ENCODE measurements at regions not wholly inside any gene's neighbourhood (a gene's known extent, or its start where the extent isn't known, plus 50 kb on each side); places are given as distances from the start of the nearest gene placed in this dataset.
A peak's percentile ranks its signal among the peaks of the same experiment; 100 is the strongest.

DNA sequence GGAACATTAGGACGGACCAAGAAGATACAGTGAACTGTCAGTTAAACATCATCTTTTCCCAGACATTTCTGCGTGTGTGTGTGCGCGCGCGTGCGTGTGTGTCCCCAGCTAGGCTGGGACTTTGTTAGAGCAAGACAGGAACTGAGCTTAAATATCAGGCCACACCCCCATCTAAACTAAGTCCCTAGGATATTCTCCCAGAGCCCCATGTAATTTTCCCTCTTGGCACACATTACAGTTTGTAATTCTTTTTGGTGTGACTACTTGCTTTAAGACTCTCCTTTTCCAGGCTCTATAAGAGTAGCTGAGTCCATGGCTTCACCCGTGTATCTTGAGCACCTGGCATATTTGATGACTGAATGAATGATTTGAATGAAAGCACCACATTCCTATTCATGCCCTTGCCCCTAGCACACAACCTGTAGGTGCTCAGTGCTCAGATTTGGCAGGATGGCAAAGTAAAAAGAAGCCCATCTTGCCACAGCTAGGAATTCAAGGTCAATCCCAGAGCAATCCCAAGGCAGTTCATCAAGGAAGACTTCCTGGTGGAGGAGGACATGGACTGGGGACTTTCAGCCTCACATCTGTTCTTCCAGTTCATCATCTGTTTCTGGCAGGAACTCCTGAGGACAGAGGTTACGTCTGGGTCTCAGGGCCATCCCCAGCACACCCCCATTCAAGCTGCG is 69.2 kb downstream of the MRPL14 start:
- Histone ChIP-seq H3K9ac (ENCODE audit: low read depth, low read length, poor library complexity, severe bottlenecking) (no peak overlapping the region), H3K9me2 (replicated peaks; ENCODE audit: low read depth, low read length) (no peaks in the 10 kb centered on the region), H3K4me1 (ENCODE audit: insufficient read depth, low read length, poor library complexity, severe bottlenecking) (peaks cover 21% of the 10 kb centered on the region), H3K79me2 (ENCODE audit: insufficient read depth, low read length) (no peaks in the 10 kb centered on the region), H4K20me1 (ENCODE audit: insufficient read depth, low read length, poor library complexity, severe bottlenecking) (no peaks in the 10 kb centered on the region), H3K4me2 (ENCODE audit: low read depth, low read length, poor library complexity, severe bottlenecking) (peak overlapping the region; percentile 51), H3K27me3 (ENCODE audit: insufficient read depth, low read length, poor library complexity, severe bottlenecking) (no peaks in the 10 kb centered on the region), H2AFZ (ENCODE audit: low read length) (no peak overlapping the region), H3K4me3 (ENCODE audit: low read length, poor library complexity, severe bottlenecking) (no peak overlapping the region), H3K9me3 (ENCODE audit: insufficient read depth, low read depth, low read length) (no peaks in the 10 kb centered on the region), H3K36me3 (ENCODE audit: insufficient read depth, low read length) (no peaks in the 10 kb centered on the region), H3F3A (ENCODE audit: low read depth) (no peaks in the 10 kb centered on the region)
- TF ChIP-seq, protein P1, sequence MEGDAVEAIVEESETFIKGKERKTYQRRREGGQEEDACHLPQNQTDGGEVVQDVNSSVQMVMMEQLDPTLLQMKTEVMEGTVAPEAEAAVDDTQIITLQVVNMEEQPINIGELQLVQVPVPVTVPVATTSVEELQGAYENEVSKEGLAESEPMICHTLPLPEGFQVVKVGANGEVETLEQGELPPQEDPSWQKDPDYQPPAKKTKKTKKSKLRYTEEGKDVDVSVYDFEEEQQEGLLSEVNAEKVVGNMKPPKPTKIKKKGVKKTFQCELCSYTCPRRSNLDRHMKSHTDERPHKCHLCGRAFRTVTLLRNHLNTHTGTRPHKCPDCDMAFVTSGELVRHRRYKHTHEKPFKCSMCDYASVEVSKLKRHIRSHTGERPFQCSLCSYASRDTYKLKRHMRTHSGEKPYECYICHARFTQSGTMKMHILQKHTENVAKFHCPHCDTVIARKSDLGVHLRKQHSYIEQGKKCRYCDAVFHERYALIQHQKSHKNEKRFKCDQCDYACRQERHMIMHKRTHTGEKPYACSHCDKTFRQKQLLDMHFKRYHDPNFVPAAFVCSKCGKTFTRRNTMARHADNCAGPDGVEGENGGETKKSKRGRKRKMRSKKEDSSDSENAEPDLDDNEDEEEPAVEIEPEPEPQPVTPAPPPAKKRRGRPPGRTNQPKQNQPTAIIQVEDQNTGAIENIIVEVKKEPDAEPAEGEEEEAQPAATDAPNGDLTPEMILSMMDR (conservative IDR thresholded peaks at IDR 0.05; ENCODE audit: low read length) = no peak
- TF ChIP-seq EZH2phosphoT487 (IDR thresholded peaks at IDR 0.05; ENCODE audit: borderline replicate concordance) = no peak

DNA sequence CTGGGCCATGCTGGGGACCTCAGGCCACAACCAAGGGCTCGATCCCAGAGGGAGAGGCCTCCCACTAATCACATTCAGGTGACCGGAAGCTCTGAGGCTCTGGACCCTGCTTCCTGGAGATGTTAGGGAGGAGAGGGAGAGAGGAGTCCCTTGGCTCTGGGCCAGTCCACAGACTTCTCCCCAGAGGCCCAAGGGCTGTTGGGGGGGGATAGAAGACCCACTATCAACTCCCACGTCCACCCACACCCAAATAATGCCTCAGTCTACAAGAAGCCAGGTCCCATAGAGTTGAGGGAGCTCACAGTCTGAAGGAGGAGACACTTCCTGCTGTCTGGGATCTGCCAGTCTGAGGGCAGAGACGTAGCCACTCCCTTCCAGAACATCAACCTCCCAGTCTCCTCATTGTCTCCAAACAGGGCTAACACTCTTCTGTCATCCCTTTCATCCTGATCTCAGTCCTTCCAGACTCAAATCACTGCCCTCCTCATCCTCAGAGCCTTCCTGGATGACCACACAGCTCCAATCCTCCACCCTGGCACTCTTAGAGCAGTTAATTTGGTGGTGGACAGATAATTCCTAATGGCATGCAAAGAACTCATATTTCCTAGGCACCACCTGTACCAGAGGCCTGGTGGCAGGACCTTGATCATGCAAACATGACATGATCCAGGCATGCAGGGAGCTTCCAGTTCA is 69.9 kb downstream of the MRPL14 start:
- Histone ChIP-seq H4K20me1 (ENCODE audit: insufficient read depth, low read length, poor library complexity, severe bottlenecking) (no peaks in the 10 kb centered on the region), H3K4me2 (ENCODE audit: low read depth, low read length, poor library complexity, severe bottlenecking) (no peak overlapping the region), H3K4me1 (ENCODE audit: insufficient read depth, low read length, poor library complexity, severe bottlenecking) (peaks cover 21% of the 10 kb centered on the region), H3K9ac (ENCODE audit: low read depth, low read length, poor library complexity, severe bottlenecking) (no peak overlapping the region), H2AFZ (ENCODE audit: low read length) (no peak overlapping the region), H3K36me3 (ENCODE audit: insufficient read depth, low read length) (no peaks in the 10 kb centered on the region), H3K9me3 (ENCODE audit: insufficient read depth, low read depth, low read length) (no peaks in the 10 kb centered on the region), H3K79me2 (ENCODE audit: insufficient read depth, low read length) (no peaks in the 10 kb centered on the region), H3K9me2 (replicated peaks; ENCODE audit: low read depth, low read length) (no peaks in the 10 kb centered on the region), H3K27me3 (ENCODE audit: insufficient read depth, low read length, poor library complexity, severe bottlenecking) (no peaks in the 10 kb centered on the region), H3K4me3 (ENCODE audit: low read length, poor library complexity, severe bottlenecking) (no peak overlapping the region), H3F3A (ENCODE audit: low read depth) (no peaks in the 10 kb centered on the region)
- TF ChIP-seq EZH2phosphoT487 (IDR thresholded peaks at IDR 0.05; ENCODE audit: borderline replicate concordance) = no peak
- TF ChIP-seq, protein P1 (conservative IDR thresholded peaks at IDR 0.05; ENCODE audit: low read length) = no peak

DNA sequence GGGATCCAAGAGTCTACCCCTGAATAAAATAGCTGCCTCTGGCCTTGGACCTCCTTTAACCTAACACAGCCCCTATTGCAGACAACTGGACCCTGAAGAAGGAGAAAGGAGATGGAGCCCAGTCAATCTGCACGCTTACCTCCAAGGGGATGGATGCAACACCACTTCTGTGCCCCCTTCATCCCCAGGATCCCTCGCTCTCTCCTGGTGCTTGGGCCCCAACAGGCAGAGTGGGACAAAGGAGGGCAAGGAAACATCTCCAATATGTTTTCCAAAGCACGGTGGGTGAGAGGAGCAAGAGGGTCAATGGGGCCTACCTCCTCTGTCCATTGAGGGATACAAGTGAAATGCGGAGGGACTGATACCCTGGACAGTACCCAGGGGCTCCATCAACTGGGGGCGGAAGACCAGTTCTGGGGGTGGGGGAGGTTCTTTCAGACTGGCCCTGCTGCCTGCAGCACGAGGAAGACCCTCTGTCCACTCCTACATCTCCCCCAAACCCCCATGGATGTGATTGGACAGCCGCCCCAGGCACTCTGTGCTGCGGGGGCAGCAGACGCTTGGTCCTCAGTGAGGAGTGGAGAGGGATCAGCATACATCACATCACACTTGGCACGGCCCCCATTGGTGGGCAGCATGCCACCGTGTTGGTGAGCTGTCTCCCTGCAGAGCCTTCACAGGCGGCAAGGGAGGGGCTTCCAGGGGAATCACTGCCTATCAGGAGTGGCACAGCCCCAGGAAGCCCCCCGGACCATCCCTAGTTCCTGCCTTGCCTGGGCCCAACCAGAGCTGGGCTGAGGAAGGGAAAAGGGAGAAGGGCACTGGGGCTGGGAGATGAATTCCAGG is 70.6 kb downstream of the MRPL14 start:
- H3K9me2 ChIP-seq (replicated peaks; ENCODE audit: low read depth, low read length) = no peaks in the 10 kb centered on the region
- H3K79me2 ChIP-seq (ENCODE audit: insufficient read depth, low read length) = no peaks in the 10 kb centered on the region
- H3K4me3 ChIP-seq (ENCODE audit: low read length, poor library complexity, severe bottlenecking) = no peak overlapping the region
- no peak overlapping the region for H2AFZ ChIP-seq (ENCODE audit: low read length)
- no peaks in the 10 kb centered on the region for H3K36me3 ChIP-seq (ENCODE audit: insufficient read depth, low read length)
- no peaks in the 10 kb centered on the region for H3K9me3 ChIP-seq (ENCODE audit: insufficient read depth, low read depth, low read length)
- H4K20me1 ChIP-seq (ENCODE audit: insufficient read depth, low read length, poor library complexity, severe bottlenecking) = no peaks in the 10 kb centered on the region
- H3K27me3 ChIP-seq (ENCODE audit: insufficient read depth, low read length, poor library complexity, severe bottlenecking) = no peaks in the 10 kb centered on the region
- peaks cover 21% of the 10 kb centered on the region for H3K4me1 ChIP-seq (ENCODE audit: insufficient read depth, low read length, poor library complexity, severe bottlenecking)
- no peak overlapping the region for H3K4me2 ChIP-seq (ENCODE audit: low read depth, low read length, poor library complexity, severe bottlenecking)
- no peak overlapping the region for H3K9ac ChIP-seq (ENCODE audit: low read depth, low read length, poor library complexity, severe bottlenecking)
- H3F3A ChIP-seq (ENCODE audit: low read depth) = no peaks in the 10 kb centered on the region
- no peak for TF ChIP-seq EZH2phosphoT487 (IDR thresholded peaks at IDR 0.05; ENCODE audit: borderline replicate concordance)
- TF ChIP-seq, protein P1 (conservative IDR thresholded peaks at IDR 0.05; ENCODE audit: low read length) = no peak
